IMR-90 (cell line): ENCODE measurements at regions not wholly inside any gene's neighbourhood (a gene's known extent, or its start where the extent isn't known, plus 50 kb on each side); places are given as distances from the start of the nearest gene placed in this dataset.

ENCODE experiments used
- CEBPB ChIP-seq: IDR thresholded peaks from 2 replicates; pipeline ENCODE4 v1.6.1; 2012; ENCODE audit warnings: low read depth, low read length, improper control_type of control experiment
- FOS ChIP-seq: fragments of 150-350 bp; IDR thresholded peaks from 2 replicates; pipeline ENCODE4 v1.6.1; 2016; ENCODE audit warnings: low read depth, low read length
- MXI1 ChIP-seq: IDR thresholded peaks from 2 replicates; pipeline ENCODE4 v1.6.1; 2012; ENCODE audit warnings: low read depth, mild to moderate bottlenecking, low read length, moderate library complexity, borderline replicate concordance
- POLR2A ChIP-seq: IDR thresholded peaks from 2 replicates; pipeline ENCODE4 v1.6.1; 2012; ENCODE audit warnings: mild to moderate bottlenecking, low read depth, low read length
- RAD21 ChIP-seq: IDR thresholded peaks from 2 replicates; pipeline ENCODE4 v1.6.1; 2012; ENCODE audit warnings: low read length, improper control_type of control experiment
- TF ChIP-seq, protein P1 (sequence below): conservative IDR thresholded peaks from 2 replicates; pipeline ENCODE4 v1.5.1; 2012; ENCODE audit warnings: mild to moderate bottlenecking, low read depth, low read length, improper control_type of control experiment

DNA sequence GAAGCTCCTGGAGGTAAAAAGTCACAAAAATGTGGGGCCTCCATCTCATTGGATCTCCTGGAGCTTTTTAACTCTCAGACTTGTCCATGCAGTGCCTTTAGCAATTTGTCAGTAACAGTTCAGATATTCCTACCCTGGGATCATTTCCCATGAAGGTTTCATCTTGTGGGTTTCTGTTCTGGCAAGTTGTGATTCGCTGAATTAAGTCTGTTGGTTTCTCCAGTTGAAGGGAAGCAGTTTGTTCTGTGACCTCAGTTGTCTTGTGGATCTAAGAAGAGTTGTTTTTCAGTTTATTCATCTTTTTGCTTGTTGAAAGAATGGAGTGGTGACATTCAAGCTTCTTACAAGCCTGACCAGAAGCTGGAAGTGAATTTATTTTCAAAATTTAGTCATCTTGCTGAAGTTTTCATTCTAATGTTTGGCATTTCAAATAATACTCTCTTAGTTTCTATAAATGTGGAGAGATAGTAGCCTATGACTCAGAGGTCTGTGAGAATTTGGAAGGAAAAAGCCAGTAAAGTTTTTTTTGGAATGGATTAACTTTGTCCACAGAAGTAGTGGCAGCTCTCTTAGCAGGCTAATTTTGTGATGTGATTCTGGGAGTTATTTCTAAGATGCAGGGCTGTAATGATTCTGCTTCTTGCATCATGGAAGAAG lies 120.1 kb upstream of the CSNK1A1L start:
- TF ChIP-seq, protein P1, sequence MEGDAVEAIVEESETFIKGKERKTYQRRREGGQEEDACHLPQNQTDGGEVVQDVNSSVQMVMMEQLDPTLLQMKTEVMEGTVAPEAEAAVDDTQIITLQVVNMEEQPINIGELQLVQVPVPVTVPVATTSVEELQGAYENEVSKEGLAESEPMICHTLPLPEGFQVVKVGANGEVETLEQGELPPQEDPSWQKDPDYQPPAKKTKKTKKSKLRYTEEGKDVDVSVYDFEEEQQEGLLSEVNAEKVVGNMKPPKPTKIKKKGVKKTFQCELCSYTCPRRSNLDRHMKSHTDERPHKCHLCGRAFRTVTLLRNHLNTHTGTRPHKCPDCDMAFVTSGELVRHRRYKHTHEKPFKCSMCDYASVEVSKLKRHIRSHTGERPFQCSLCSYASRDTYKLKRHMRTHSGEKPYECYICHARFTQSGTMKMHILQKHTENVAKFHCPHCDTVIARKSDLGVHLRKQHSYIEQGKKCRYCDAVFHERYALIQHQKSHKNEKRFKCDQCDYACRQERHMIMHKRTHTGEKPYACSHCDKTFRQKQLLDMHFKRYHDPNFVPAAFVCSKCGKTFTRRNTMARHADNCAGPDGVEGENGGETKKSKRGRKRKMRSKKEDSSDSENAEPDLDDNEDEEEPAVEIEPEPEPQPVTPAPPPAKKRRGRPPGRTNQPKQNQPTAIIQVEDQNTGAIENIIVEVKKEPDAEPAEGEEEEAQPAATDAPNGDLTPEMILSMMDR = no peak
- no peak for TF ChIP-seq MXI1
- TF ChIP-seq POLR2A = no peak
- no peak for TF ChIP-seq CEBPB
- no peak for TF ChIP-seq RAD21
- TF ChIP-seq FOS = peak; percentile 12; the same call in 1 of the 2 replicates
